Stimulated activated CD4-positive, alpha-beta T cell treated with anti-CD3 and anti-CD28 coated beads, Interleukin-1b, Interleukin-23, amount 100 ng/mL, for 1 hour (primary cell): ENCODE measurements at regions not wholly inside any gene's neighbourhood (a gene's known extent, or its start where the extent isn't known, plus 50 kb on each side); places are given as distances from the start of the nearest gene placed in this dataset.

Experiments
- DNase-seq, 2 donors: peaks; one replicate each; pipeline ENCODE4 v3.0.0-alpha.2; 2020; ENCODE audit warnings: low read depth in 2 of 2

DNA sequence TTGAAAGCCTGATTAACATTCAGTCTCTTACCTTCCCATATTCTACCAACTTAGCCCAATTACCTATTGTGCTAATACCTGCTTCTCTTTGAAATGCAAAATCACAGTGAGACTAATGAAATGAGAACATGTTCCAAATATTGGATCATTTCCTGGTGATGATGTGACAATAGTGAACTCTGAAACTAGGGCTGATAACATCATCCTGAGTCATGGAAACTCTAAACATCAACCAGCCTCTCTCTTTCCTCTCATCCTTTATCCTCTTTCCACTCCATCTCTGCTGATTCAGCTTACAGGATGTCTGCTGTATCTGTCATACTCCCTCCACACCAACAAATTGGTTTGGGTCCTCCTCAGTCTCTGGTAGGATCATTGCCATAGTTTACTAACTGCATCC is 98.8 kb upstream of the NCKAP5 start:
- no peak for DNase-seq

- no peak for DNase-seq
Observed at GRCh38 chr2:133667968-133668367, 99.7 kb upstream of the NCKAP5 start.

- DNase-seq: no peak
Observed at GRCh38 chr2:133668547-133668946, 100.3 kb upstream of the NCKAP5 start.

DNA sequence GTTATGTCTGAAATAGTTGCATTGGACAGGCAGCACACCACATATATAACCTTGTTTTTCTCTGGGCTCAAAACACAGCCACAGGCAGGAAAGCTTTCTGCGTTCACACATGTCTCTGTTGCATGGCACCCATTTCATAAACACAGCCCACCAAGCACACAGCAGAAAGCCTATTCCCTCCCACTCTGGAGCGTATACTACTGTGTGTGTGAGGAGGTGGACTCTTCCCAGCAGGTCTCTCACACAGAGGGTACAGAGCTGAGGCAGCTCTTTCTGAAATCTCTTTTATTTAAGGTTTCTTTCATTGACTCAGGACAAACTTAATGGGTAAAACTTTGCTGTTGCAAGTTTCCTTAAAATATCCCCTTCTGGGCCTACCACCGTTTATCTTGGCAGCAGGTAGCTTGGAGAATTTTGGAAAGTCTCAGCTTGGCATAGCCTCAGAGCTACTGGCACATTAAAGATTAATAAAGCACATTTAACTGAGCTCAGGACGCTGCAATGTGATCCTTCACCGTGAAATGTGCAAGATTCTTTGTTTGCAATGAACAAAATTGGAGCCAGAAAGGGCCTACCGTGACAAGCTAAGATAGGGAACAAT is 105.1 kb upstream of the NCKAP5 start:
- DNase-seq: no peak

DNA sequence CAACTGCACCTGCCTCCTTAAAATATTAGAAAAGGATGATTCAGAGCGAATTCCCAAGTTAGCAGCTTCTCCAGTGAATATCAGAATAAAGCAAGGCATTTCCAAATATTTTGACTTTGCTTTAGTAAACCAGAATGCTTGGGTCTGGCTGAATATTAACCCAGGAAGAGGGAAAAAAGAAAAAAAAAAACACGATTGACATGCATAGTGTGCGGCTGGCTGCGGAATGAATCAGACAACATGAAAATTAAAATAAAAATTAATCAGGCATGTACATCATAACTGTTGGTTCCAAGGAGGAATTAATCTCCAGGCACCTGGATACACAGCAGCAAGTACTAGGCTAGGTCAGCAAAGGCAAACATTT is 105.8 kb upstream of the NCKAP5 start:
- DNase-seq: no peak

DNA sequence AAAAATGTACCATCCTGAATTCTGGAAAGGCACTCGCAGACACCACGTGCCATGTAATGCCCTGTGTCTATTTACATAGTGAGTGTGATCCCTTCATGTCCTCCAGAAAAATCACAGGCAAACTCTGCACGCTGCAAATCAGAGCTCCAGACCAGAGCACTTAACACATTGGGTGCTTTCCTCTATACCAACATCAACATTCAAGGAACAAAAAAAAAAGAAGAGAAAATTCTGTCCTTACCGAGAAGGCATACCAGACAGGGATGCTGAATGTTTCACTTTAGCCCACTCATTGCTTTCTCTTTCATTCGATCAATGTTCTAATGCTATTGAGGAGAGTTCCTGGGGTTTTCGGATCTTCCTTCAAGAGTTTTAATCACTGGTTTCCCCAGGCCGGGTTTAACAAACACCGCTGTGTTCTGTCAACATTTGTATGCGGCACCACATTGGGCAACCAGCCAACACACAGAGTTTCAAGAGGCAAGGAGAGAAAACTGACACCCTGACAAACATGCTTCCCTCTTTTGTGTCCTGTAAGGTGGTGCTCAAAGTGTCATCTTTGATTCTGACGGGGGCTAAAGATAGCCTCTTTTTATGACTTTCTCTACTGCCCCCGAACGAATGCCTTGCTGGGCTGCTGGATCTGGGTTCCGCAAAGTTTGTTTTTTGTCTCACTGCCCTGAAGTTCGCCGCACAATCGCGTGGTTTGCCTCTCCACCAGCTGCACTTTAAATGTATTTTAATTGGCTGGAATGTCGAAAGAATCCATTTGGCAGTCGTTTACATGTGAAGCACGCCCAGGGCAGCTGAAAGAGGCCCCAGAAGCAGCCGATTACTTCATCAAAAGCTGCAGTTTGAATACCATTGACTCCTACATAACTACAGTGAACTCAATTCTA is 106.4 kb upstream of the NCKAP5 start:
- DNase-seq: no peak

- DNase-seq: no peak
Observed at GRCh38 chr2:133676392-133677130, 108.3 kb upstream of the NCKAP5 start.

GRCh38 chr2:133680343-133681049 is 112.2 kb upstream of the NCKAP5 start:
- no peak for DNase-seq

DNA sequence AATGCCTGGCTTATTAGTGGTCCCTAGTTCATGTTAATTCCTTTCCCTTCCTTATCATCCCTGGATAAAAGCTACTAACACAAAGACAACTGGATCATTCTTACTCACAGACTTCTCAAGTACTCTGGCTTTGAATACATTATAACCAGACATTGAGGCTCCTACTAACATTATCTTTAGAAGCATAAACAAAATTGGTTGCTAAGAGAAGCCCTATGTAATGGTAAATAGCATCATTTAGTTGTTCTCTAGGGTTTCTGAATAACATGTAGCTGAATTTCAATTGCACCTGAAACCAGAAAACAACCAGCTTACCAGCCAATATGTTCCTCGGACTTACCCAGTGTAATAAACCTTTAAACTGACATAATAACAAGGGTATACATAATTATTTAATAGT is 114.1 kb upstream of the NCKAP5 start:
- no peak for DNase-seq

- DNase-seq: no peak
Observed at GRCh38 chr2:133682906-133683305, 114.6 kb upstream of the NCKAP5 start.

DNA sequence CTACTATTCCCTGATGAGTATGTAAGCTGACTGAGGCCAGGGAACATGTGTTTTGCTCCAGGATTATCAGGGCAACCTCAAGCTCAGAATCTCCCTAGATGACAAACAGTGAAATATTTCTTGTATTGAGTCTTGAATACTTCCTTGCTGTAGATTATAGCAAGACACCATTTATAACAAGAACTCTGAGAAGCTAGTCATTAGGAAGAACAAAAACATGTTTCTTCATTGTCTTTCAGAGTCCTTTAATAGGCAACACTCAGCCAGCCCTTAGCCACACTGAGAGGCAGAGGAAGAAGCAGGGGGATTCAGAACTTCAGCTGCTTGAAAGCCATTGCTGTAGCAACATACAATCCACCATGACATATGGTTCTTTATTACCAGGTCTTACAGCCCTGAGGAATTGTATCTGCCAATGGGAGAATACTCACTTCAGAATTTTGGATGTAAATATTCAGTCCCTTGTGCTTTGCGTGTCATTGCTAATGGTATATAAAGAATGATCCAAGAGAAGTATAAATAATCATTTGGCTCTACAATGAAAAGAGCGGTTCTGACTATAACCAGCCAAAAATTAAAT is 117.5 kb upstream of the NCKAP5 start:
- DNase-seq: no peak

DNA sequence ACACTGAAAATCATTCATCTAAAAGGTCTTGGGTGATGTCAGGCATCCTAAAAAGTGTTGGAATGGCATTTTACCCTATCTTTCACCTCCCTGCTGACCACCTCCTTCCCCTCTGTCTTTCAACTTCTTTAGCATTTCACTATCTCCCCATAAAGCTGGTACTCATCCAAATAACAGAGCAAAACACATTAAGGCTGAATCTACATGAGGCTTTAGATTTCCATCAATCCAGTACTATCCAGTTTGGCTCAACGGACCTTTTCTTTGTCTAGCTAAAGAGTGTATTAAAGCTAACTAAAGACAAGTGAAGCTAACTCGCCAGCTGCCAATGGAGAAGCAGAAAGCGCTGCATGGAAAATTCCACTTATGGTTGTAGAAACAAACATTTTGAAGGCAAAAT is 122.5 kb upstream of the NCKAP5 start:
- DNase-seq: no peak

GRCh38 chr2:133691336-133691735 is 123.1 kb upstream of the NCKAP5 start:
- no peak for DNase-seq

DNA sequence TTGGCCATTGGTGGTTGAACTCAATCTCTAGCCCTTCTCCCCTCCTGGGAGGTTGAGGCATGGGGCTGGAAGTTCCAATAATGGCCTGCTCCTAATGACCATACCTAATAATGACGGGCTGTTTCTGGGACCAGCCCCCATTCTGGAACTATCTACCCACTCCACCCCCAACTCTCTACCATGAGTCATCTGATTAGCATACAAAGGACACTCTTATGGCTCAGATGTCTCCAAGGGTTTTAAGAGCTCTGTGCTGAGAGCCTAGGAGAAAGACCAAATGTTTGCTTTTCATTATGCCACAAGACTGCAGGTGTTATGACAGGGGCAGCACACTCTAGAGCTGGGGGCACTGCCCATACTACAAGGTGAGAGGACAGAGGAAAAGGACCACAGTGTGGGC is 137.0 kb upstream of the NCKAP5 start:
- no peak for DNase-seq

DNA sequence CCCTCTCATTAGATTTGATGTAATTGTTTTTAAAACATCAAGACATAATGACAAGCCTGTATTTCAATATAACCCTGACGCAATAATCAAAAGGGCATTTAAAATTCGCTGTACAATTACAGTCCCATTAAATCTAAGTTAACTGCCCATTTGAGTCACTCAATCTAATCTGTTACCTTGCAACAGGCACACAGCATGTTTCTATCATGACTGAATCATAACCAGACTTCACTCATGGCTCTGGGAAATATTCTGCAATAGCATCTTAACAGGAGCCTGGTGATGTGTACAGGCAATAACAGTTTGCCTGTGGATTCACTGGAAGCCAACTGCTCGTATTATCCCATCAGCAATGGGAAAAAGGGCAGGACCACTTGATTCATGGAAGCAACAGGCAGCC is 142.3 kb upstream of the NCKAP5 start:
- DNase-seq: no peak

- DNase-seq: no peak
Observed at GRCh38 chr2:133711201-133711600, 142.9 kb upstream of the NCKAP5 start.

GRCh38 chr2:133711806-133712205 is 143.5 kb upstream of the NCKAP5 start:
- no peak for DNase-seq

GRCh38 chr2:133712369-133712768 is 144.1 kb upstream of the NCKAP5 start:
- DNase-seq: no peak

DNA sequence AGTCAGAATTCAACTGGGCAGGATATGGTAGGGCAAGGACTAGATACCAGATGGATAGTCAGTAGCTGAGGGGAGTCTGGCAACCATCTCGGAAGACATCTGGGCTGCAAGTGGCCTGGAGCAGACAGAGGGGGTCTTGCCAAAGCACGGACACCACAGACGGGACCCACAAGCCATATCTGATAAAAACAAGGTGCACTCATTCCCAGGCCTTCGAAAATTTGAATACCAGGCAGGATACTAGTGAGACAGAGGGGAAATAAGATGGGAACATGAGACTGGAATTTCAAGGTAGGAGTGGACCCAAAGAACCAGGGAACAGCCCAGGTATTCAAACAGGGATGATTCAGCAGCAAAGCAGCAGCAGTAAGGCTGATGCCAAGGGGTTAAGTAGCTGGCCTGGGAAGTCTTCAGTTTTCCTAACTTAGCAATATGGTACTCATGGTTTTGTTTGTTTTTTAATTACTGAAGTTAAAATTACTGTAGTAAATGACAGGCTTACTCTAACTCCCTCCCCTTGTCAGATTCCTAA is 144.9 kb upstream of the NCKAP5 start:
- DNase-seq: no peak

DNA sequence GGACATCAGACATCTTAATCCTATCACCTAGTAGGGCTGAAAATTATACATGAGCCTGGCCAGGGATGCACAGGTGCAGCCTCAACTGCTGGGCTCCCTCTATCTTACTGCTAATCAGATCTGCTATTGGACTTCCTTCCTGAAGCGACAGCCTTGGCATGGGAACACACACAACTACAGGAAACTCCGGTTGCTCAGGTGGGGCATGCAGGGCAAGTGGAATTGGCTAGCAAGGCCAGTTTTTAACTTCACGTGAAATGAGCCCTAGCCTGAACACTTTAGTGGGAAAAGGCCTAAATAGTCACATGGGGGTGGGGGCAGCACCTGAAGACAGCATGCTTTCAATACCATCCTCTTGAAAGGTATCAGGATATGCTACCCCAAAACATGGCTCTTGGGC is 147.9 kb upstream of the NCKAP5 start:
- DNase-seq: no peak

- no peak for DNase-seq
Observed at GRCh38 chr2:133717497-133717896, 149.2 kb upstream of the NCKAP5 start.
